HG02798 (cell line): ENCODE measurements at regions not wholly inside any gene's neighbourhood (a gene's known extent, or its start where the extent isn't known, plus 50 kb on each side); places are given as distances from the start of the nearest gene placed in this dataset.
"Not testable (repeated sequence)": the region's sequence is repeated elsewhere in the genome, so short reads cannot be mapped to it uniquely, and the experiment has no call there.

Source experiments
- ATAC-seq: cut with Tn5 transposase; IDR thresholded peaks from one replicate; pipeline ENCODE4 v1.9.1; 2021; ENCODE audit warnings: mild to moderate bottlenecking; ENCODE audit not compliant: unreplicated experiment, poor library complexity

DNA sequence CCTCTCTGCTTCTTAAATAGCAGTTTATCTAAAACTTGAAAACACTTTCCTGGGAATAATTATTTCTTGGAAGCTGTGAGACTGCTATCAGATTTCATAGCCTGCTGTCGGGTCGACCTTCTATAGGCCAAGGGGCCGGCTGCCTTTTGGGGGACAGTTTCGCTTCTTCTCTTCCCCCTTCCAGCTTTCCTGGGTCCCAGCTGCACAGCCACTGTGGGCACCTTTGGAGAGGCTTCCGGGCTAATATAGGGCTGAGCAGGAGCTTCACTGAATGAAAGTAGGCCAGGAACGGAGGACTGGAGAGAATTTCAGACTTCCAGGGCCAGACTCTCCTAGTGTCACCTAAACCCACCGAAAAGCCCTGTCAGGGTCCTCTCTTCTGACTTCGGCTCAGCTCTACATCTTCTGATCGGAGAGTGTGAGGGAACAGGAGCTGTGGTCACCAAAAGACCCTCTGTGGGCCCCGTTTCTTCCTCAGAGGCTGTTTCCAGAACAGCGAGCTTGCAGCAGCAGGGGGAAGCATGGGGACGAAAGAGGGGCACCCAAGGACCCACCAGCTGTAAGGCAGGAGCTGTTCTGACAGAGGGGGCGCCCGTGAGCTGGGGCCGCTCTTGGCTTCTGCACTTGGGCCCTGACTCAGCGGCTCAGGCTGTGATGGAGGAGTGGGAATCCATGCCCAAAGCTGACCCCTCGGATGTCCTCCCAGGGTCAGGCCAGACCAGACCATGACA lies 620.6 kb downstream of the BCOR start:
- no peak for ATAC-seq

DNA sequence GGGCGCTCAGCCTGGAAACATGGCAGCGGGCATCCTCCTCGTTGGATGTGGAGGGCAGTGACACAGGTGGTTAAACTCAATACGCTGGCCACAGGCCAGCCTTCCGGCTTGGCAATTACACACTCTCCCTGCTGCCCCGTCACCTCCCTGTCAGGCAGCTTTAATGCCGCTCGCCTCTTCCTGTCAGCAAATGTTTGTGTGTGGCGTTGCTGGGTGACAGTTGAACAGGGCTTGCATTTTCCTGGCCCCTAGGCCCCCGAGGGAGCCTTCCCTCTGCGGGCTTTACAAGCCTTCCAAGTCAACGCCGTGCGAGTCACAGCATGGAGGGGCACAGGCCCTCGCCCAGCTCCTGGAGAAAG lies 620.0 kb downstream of the BCOR start:
- no peak for ATAC-seq

DNA sequence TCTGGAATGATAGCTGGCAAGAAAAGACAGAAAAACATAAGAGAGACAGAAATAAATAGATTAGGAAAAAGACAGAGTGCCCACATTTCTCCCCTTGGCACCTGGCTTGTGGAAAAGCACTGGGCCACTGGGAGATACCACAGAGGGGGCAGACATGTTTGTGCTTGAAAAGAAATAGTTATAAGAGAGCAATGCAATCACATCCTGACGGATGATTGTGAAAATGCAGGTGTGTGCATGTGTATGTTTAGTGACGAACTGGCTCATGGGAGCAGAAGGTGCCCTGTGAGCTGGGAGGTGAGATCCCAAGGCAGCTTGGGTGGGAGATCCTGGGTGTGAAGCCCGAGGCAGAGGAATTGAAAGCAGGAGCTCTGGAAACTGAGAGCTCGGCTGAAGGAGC lies 617.9 kb downstream of the BCOR start:
- ATAC-seq, result no peak

- no peak for ATAC-seq
Measured at GRCh38 chrX:39480963-39481362, 616.8 kb downstream of the BCOR start.

- no peak for ATAC-seq
Measured at GRCh38 chrX:39481621-39482020, 616.1 kb downstream of the BCOR start.

GRCh38 chrX:39484159-39485068 lies 613.3 kb downstream of the BCOR start:
- ATAC-seq, result no peak

- ATAC-seq, result no peak
Measured at GRCh38 chrX:39487166-39487968, 610.4 kb downstream of the BCOR start.

- no peak for ATAC-seq
Measured at GRCh38 chrX:39487969-39488330, 609.8 kb downstream of the BCOR start.

DNA sequence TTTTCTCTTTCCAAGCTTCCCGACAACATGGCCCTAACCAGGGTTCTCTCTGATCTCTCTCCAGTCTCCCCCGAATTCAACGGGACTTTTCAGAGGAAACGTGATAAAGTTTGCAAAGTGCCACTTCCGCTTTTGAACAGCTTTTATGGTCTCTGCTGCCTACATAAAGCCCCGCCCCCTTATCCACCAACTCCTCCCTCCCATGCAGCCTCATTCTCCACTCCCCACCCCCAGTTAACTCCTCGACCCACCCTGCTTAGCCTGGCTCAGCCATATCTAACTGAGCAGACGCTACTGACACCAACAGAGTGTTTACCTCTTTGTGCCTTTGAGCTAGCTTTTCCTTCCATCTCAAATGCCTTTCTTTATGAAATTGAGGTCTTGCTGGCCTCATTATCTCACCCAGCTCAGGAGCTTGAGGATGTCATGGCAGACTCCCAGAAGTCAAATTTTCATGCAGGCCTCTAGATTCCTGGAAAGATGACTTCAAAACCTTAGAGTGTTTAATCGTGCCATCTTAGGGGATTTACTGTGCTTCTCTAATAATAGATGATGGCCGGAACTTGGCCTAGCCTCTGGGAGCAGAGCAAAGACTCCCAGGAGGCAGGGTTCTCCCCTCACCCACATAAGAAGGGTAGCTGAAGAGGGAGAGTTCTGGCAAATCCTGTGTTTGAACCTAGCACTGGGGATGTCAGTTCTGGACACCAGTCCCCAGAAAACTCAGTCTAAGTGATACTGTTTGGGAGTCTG lies 606.0 kb downstream of the BCOR start:
- peak; percentile 67 for ATAC-seq

- ATAC-seq, result peak; percentile 72
Measured at GRCh38 chrX:39492497-39493162, 605.1 kb downstream of the BCOR start.

GRCh38 chrX:39493168-39493567 lies 604.6 kb downstream of the BCOR start:
- no peak for ATAC-seq

- ATAC-seq, result not testable (repeated sequence)
Measured at GRCh38 chrX:39497117-39497516, 600.6 kb downstream of the BCOR start.

DNA sequence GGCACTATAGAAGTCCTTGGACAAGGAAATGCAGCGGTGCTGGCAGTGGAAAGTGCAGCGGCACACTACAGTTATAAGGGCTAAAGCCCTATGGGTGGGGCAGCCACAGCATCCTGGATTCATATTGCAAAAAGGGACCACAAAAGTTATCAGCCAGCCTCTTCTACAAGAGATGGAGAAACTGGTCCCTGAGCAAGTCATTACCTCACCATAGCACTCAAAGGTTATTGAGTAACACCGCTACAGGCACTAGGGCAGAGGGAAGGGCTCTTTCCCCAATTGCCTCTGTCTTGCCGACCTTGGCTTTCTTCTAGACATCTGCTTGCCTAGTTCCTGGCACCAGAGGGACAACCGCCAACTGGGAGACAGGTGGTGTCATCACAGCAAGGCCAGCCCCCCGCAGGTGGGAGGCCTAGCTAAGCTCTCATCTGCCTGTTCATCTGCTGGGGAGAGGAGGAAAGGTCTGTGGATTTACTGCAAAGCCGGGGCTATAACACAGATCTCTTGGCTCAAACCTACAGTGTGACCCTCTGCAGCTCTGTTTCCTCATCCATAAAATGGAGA lies 600.0 kb downstream of the BCOR start:
- no peak for ATAC-seq

DNA sequence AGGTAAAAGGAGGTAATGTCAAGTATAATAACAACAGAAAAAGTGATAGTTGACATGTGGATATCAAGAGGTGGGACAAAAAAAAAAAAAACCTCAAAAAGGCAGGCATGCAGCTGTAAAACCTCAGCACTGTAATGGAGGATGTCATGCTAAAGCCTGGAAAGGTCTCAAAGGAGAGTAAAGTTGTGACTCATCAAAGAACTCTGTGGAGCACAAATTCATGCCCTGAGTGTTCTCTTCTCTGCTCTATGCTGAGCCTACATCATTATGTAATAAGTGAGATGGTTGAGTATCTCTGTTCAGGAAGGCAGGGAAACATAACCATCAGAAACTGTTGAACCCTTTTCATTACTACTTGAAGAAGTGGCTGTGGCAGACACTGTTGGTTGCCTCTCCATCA lies 597.8 kb downstream of the BCOR start:
- ATAC-seq, result no peak

DNA sequence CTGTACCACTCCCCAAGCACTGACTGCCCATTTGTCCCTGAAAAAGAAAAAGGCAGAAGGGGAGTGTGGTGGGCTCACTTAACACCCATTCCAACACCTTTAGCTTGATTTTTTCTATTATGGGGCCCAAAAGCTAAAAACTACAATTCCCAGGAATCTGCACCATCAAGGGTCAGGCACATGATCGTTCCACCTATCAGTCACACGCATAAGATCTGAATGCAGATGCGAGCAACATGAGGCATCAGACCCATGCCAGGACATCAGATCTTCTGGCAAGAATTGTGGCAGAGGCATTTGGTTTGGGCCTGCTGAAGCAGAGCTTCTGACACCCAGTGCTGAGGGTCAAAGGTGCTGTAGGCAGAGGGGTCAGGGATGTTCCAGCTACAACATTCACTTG lies 595.9 kb downstream of the BCOR start:
- no peak for ATAC-seq

- no peak for ATAC-seq
Measured at GRCh38 chrX:39502486-39502885, 595.3 kb downstream of the BCOR start.

GRCh38 chrX:39504227-39504626 lies 593.5 kb downstream of the BCOR start:
- no peak for ATAC-seq

DNA sequence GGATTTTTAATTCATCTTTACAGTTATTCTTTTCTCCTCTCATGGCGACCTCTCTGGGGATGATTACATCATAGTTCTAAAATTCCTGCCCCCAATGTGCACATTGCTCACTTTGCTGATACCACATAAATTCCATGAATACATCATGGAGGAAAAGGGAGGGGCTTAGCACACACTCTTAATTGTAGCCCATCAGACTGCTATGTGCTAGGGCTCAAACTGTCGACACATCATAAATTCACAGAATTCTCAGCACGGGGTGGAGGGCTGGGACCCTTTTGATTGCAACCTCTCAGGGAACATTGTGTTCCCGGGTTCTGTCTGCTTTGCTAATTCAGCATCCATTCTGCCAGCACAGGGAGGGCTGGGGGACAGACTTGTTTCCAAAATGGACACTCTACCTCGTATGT lies 592.9 kb downstream of the BCOR start:
- ATAC-seq, result no peak

- no peak for ATAC-seq
Measured at GRCh38 chrX:39506131-39506530, 591.6 kb downstream of the BCOR start.
